ENCODE measurements at regions not wholly inside any gene's neighbourhood (a gene's known extent, or its start where the extent isn't known, plus 50 kb on each side); places are given as distances from the start of the nearest gene placed in this dataset.

GRCh38 chr2:104504331-104505073 is 349.4 kb upstream of the POU3F3 start:
- no peak overlapping the region for H3K4me3 ChIP-seq (ENCODE audit: low read length in 2 of 2)
- H3K36me3 ChIP-seq (ENCODE audit: control insufficient read depth in 2 of 2, insufficient read depth in 2 of 2, low read length in 1 of 2), result no peaks in the 10 kb centered on the region
- DNase-seq (ENCODE audit: low read depth in 6 of 9, low spot score in 9 of 9), result no peak
- H3K27ac ChIP-seq (ENCODE audit: low read depth in 1 of 2, low read length in 1 of 2), result no peak overlapping the region
- H3K27me3 ChIP-seq (ENCODE audit: control insufficient read depth in 2 of 2, insufficient read depth in 1 of 2, low read length in 1 of 2), result no peaks in the 10 kb centered on the region
- no peaks in the 10 kb centered on the region for H3K4me1 ChIP-seq (ENCODE audit: control insufficient read depth in 2 of 2, insufficient read depth in 2 of 2, low read length in 2 of 2)
- no peaks in the 10 kb centered on the region for H3K9me3 ChIP-seq (ENCODE audit: control insufficient read depth in 2 of 2, insufficient read depth in 1 of 2, low read length in 1 of 2)
- 89% methylated on average over 8 of the region's 8 CpGs for WGBS

GRCh38 chr2:104518256-104518655 is 335.7 kb upstream of the POU3F3 start:
- Histone ChIP-seq H3K27me3 (ENCODE audit: control insufficient read depth in 2 of 2, insufficient read depth in 1 of 2, low read length in 1 of 2) (no peaks in the 10 kb centered on the region), H3K4me1 (ENCODE audit: control insufficient read depth in 2 of 2, insufficient read depth in 2 of 2, low read length in 2 of 2) (no peaks in the 10 kb centered on the region), H3K4me3 (ENCODE audit: low read length in 2 of 2) (no peak overlapping the region), H3K27ac (ENCODE audit: low read depth in 1 of 2, low read length in 1 of 2) (no peak overlapping the region), H3K9me3 (ENCODE audit: control insufficient read depth in 2 of 2, insufficient read depth in 1 of 2, low read length in 1 of 2) (no peaks in the 10 kb centered on the region), H3K36me3 (ENCODE audit: control insufficient read depth in 2 of 2, insufficient read depth in 2 of 2, low read length in 1 of 2) (no peaks in the 10 kb centered on the region)
- DNase-seq (ENCODE audit: low read depth in 6 of 9, low spot score in 9 of 9), result no peak
- WGBS, result 96% methylated on average over 6 of the region's 6 CpGs

- Histone ChIP-seq H3K27ac (ENCODE audit: low read depth in 1 of 2, low read length in 1 of 2) (no peak overlapping the region), H3K4me3 (ENCODE audit: low read length in 2 of 2) (no peak overlapping the region), H3K36me3 (ENCODE audit: control insufficient read depth in 2 of 2, insufficient read depth in 2 of 2, low read length in 1 of 2) (no peaks in the 10 kb centered on the region), H3K4me1 (ENCODE audit: control insufficient read depth in 2 of 2, insufficient read depth in 2 of 2, low read length in 2 of 2) (no peaks in the 10 kb centered on the region), H3K9me3 (ENCODE audit: control insufficient read depth in 2 of 2, insufficient read depth in 1 of 2, low read length in 1 of 2) (no peaks in the 10 kb centered on the region), H3K27me3 (ENCODE audit: control insufficient read depth in 2 of 2, insufficient read depth in 1 of 2, low read length in 1 of 2) (no peaks in the 10 kb centered on the region)
- WGBS, result 63% methylated on average over 5 of the region's 5 CpGs
- no peak for DNase-seq (ENCODE audit: low read depth in 6 of 9, low spot score in 9 of 9)
These were observed 332.7 kb upstream of the POU3F3 start for GRCh38 chr2:104521247-104521646.

- WGBS, result 97% methylated on average over 2 of the region's 2 CpGs
- no peaks in the 10 kb centered on the region for H3K27me3 ChIP-seq (ENCODE audit: control insufficient read depth in 2 of 2, insufficient read depth in 1 of 2, low read length in 1 of 2)
- H3K4me1 ChIP-seq (ENCODE audit: control insufficient read depth in 2 of 2, insufficient read depth in 2 of 2, low read length in 2 of 2), result no peaks in the 10 kb centered on the region
- no peak for DNase-seq (ENCODE audit: low read depth in 6 of 9, low spot score in 9 of 9)
- no peaks in the 10 kb centered on the region for H3K36me3 ChIP-seq (ENCODE audit: control insufficient read depth in 2 of 2, insufficient read depth in 2 of 2, low read length in 1 of 2)
- H3K4me3 ChIP-seq (ENCODE audit: low read length in 2 of 2), result no peak overlapping the region
- H3K9me3 ChIP-seq (ENCODE audit: control insufficient read depth in 2 of 2, insufficient read depth in 1 of 2, low read length in 1 of 2), result no peaks in the 10 kb centered on the region
- no peak overlapping the region for H3K27ac ChIP-seq (ENCODE audit: low read depth in 1 of 2, low read length in 1 of 2)
These were observed 330.0 kb upstream of the POU3F3 start for GRCh38 chr2:104523921-104524320.

GRCh38 chr2:104528101-104528500 is 325.8 kb upstream of the POU3F3 start:
- Histone ChIP-seq H3K36me3 (ENCODE audit: control insufficient read depth in 2 of 2, insufficient read depth in 2 of 2, low read length in 1 of 2) (no peaks in the 10 kb centered on the region), H3K9me3 (ENCODE audit: control insufficient read depth in 2 of 2, insufficient read depth in 1 of 2, low read length in 1 of 2) (no peaks in the 10 kb centered on the region), H3K4me1 (ENCODE audit: control insufficient read depth in 2 of 2, insufficient read depth in 2 of 2, low read length in 2 of 2) (no peaks in the 10 kb centered on the region), H3K27me3 (ENCODE audit: control insufficient read depth in 2 of 2, insufficient read depth in 1 of 2, low read length in 1 of 2) (no peaks in the 10 kb centered on the region), H3K4me3 (ENCODE audit: low read length in 2 of 2) (no peak overlapping the region), H3K27ac (ENCODE audit: low read depth in 1 of 2, low read length in 1 of 2) (no peak overlapping the region)
- WGBS, result 96% methylated on average over 8 of the region's 8 CpGs
- no peak for DNase-seq (ENCODE audit: low read depth in 6 of 9, low spot score in 9 of 9)

GRCh38 chr2:104531122-104531521 is 322.8 kb upstream of the POU3F3 start:
- H3K36me3 ChIP-seq (ENCODE audit: control insufficient read depth in 2 of 2, insufficient read depth in 2 of 2, low read length in 1 of 2), result no peaks in the 10 kb centered on the region
- WGBS, result 91% methylated on average over 10 of the region's 10 CpGs
- H3K27me3 ChIP-seq (ENCODE audit: control insufficient read depth in 2 of 2, insufficient read depth in 1 of 2, low read length in 1 of 2), result no peaks in the 10 kb centered on the region
- no peaks in the 10 kb centered on the region for H3K4me1 ChIP-seq (ENCODE audit: control insufficient read depth in 2 of 2, insufficient read depth in 2 of 2, low read length in 2 of 2)
- no peak overlapping the region for H3K27ac ChIP-seq (ENCODE audit: low read depth in 1 of 2, low read length in 1 of 2)
- H3K4me3 ChIP-seq (ENCODE audit: low read length in 2 of 2), result no peak overlapping the region
- no peaks in the 10 kb centered on the region for H3K9me3 ChIP-seq (ENCODE audit: control insufficient read depth in 2 of 2, insufficient read depth in 1 of 2, low read length in 1 of 2)
- no peak for DNase-seq (ENCODE audit: low read depth in 6 of 9, low spot score in 9 of 9)

- Histone ChIP-seq H3K27ac (ENCODE audit: low read depth in 1 of 2, low read length in 1 of 2) (no peak overlapping the region), H3K4me1 (ENCODE audit: control insufficient read depth in 2 of 2, insufficient read depth in 2 of 2, low read length in 2 of 2) (no peaks in the 10 kb centered on the region), H3K4me3 (ENCODE audit: low read length in 2 of 2) (no peak overlapping the region), H3K9me3 (ENCODE audit: control insufficient read depth in 2 of 2, insufficient read depth in 1 of 2, low read length in 1 of 2) (no peaks in the 10 kb centered on the region), H3K27me3 (ENCODE audit: control insufficient read depth in 2 of 2, insufficient read depth in 1 of 2, low read length in 1 of 2) (no peaks in the 10 kb centered on the region), H3K36me3 (ENCODE audit: control insufficient read depth in 2 of 2, insufficient read depth in 2 of 2, low read length in 1 of 2) (no peaks in the 10 kb centered on the region)
- WGBS, result 95% methylated on average over 5 of the region's 5 CpGs
- DNase-seq (ENCODE audit: low read depth in 6 of 9, low spot score in 9 of 9), result no peak
These were observed 316.8 kb upstream of the POU3F3 start for GRCh38 chr2:104537116-104537515.

- no peak overlapping the region for H3K4me3 ChIP-seq (ENCODE audit: low read length in 2 of 2)
- H3K9me3 ChIP-seq (ENCODE audit: control insufficient read depth in 2 of 2, insufficient read depth in 1 of 2, low read length in 1 of 2), result no peaks in the 10 kb centered on the region
- DNase-seq (ENCODE audit: low read depth in 6 of 9, low spot score in 9 of 9), result no peak
- H3K36me3 ChIP-seq (ENCODE audit: control insufficient read depth in 2 of 2, insufficient read depth in 2 of 2, low read length in 1 of 2), result no peaks in the 10 kb centered on the region
- no peak overlapping the region for H3K27ac ChIP-seq (ENCODE audit: low read depth in 1 of 2, low read length in 1 of 2)
- no peaks in the 10 kb centered on the region for H3K4me1 ChIP-seq (ENCODE audit: control insufficient read depth in 2 of 2, insufficient read depth in 2 of 2, low read length in 2 of 2)
- H3K27me3 ChIP-seq (ENCODE audit: control insufficient read depth in 2 of 2, insufficient read depth in 1 of 2, low read length in 1 of 2), result no peaks in the 10 kb centered on the region
- 76% methylated on average over 7 of the region's 7 CpGs for WGBS
These were observed 315.8 kb upstream of the POU3F3 start for GRCh38 chr2:104538077-104538476.

- H3K9me3 ChIP-seq (ENCODE audit: control insufficient read depth in 2 of 2, insufficient read depth in 1 of 2, low read length in 1 of 2), result no peaks in the 10 kb centered on the region
- no peak for DNase-seq (ENCODE audit: low read depth in 6 of 9, low spot score in 9 of 9)
- H3K4me3 ChIP-seq (ENCODE audit: low read length in 2 of 2), result no peak overlapping the region
- no peak overlapping the region for H3K27ac ChIP-seq (ENCODE audit: low read depth in 1 of 2, low read length in 1 of 2)
- no peaks in the 10 kb centered on the region for H3K36me3 ChIP-seq (ENCODE audit: control insufficient read depth in 2 of 2, insufficient read depth in 2 of 2, low read length in 1 of 2)
- no peaks in the 10 kb centered on the region for H3K4me1 ChIP-seq (ENCODE audit: control insufficient read depth in 2 of 2, insufficient read depth in 2 of 2, low read length in 2 of 2)
- WGBS, result 38% methylated on average over 4 of the region's 4 CpGs
- no peaks in the 10 kb centered on the region for H3K27me3 ChIP-seq (ENCODE audit: control insufficient read depth in 2 of 2, insufficient read depth in 1 of 2, low read length in 1 of 2)
These were observed 314.3 kb upstream of the POU3F3 start for GRCh38 chr2:104539649-104540048.
